ENCODE measurements at regions not wholly inside any gene's neighbourhood (a gene's known extent, or its start where the extent isn't known, plus 50 kb on each side); places are given as distances from the start of the nearest gene placed in this dataset.
"Not testable (repeated sequence)": the region's sequence is repeated elsewhere in the genome, so short reads cannot be mapped to it uniquely, and the experiment has no call there.

- in situ Hi-C loops (cut with HindIII; ENCODE audit: low sequenced_read_pairs): no loop called here
- DNase-seq (ENCODE audit: low read depth, low spot score): no peak
Observed at GRCh38 chr7:156519070-156519469, 121.5 kb upstream of the RNF32 start.

DNA sequence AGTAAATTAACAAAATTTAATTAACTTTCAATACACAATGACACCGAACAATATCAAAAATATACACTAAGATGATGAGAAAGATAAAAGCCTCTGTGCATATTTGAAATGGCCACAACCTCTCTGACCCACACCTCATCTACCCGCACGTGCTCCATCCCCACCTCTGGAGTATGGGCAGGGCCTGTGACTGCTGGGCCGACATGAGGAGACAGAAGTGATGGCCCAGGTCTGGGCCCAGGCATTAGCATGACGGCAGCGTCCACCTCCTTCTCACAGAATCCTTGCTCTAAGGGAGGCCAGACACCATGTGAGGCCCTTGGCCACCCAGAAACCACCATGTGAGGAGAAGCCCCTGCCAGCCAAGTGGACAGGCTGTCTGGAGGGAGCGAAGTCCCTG lies 122.1 kb upstream of the RNF32 start:
- no peak for TF ChIP-seq CTCF (IDR thresholded peaks at IDR 0.05; ENCODE audit: low read depth, low read length)
- no peak for DNase-seq (ENCODE audit: low read depth, low spot score)
- no peak overlapping the region for H3K4me3 ChIP-seq (ENCODE audit: low read depth, low read length)
- in situ Hi-C loops (cut with HindIII; ENCODE audit: low sequenced_read_pairs): no loop called here

More at GRCh38 chr7:156519070-156519469, 121.5 kb upstream of the RNF32 start:
- no peak overlapping the region for H3K4me3 ChIP-seq (ENCODE audit: low read depth, low read length)
- no peak for TF ChIP-seq CTCF (IDR thresholded peaks at IDR 0.05; ENCODE audit: low read depth, low read length)

GRCh38 chr7:156517858-156518257 lies 122.7 kb upstream of the RNF32 start:
- in situ Hi-C loops (cut with HindIII; ENCODE audit: low sequenced_read_pairs); DNase-seq (ENCODE audit: low read depth, low spot score); H3K4me3 ChIP-seq (ENCODE audit: low read depth, low read length): not testable (repeated sequence)

DNA sequence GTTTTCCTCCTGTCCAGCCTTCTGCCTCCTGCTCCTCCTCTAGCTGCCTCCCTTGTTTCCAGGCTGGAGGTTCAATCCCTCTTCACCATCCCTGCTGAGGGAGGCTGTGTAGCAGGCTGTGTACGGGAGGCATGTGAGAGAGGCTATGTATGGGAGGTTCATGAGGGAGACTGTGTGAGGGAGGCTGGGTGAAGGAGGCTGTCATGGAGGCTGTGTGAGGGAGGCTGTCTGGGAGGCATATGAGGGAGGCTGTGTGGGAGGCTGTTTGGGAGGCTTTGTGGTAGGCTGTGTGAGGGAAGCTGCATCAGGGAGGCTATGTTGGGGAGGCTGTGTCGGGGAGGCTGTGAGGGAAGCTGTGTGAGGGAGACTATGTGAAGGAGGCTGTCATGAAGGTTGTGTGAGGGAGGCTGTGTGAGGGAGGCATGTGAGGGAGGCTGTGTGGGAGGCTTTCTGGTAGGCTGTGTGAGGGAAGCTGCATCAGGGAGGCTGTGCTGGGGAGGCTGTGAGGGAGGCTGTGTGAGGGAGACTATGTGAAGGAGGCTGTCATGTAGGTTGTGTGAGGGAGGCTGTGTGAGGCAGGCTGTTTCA lies 123.7 kb upstream of the RNF32 start:
- H3K4me3 ChIP-seq (ENCODE audit: low read depth, low read length): no peak overlapping the region
- in situ Hi-C loops (cut with HindIII; ENCODE audit: low sequenced_read_pairs): no loop called here
- no peak for TF ChIP-seq CTCF (IDR thresholded peaks at IDR 0.05; ENCODE audit: low read depth, low read length)
- DNase-seq (ENCODE audit: low read depth, low spot score): no peak

- no peak for TF ChIP-seq CTCF (IDR thresholded peaks at IDR 0.05; ENCODE audit: low read depth, low read length)
- in situ Hi-C loops (cut with HindIII; ENCODE audit: low sequenced_read_pairs): no loop called here
- no peak for DNase-seq (ENCODE audit: low read depth, low spot score)
- H3K4me3 ChIP-seq (ENCODE audit: low read depth, low read length): no peak overlapping the region
Observed at GRCh38 chr7:156515911-156516790, 124.4 kb upstream of the RNF32 start.

GRCh38 chr7:156514851-156515250 lies 125.7 kb upstream of the RNF32 start:
- DNase-seq (ENCODE audit: low read depth, low spot score): no peak
- no peak for TF ChIP-seq CTCF (IDR thresholded peaks at IDR 0.05; ENCODE audit: low read depth, low read length)
- H3K4me3 ChIP-seq (ENCODE audit: low read depth, low read length): no peak overlapping the region
- in situ Hi-C loops (cut with HindIII; ENCODE audit: low sequenced_read_pairs): no loop called here

DNA sequence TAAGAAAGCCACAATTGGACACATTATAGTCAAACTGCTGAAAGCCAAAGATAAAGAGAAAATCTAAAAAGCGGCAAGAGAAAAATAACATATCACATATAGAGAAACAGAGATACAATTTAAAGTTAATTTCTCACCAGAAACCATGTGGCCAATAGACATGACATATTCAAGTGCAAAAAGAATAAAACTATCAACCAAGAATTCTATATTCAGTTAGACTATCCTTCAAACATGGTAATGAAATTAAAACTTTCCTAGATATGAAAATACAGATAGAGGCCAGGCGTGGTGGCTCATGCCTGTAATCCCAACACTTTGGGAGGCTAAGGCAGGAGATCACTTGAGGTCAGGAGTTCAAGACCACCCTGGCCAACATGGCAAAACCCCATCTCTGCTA lies 129.1 kb upstream of the RNF32 start:
- TF ChIP-seq CTCF (IDR thresholded peaks at IDR 0.05; ENCODE audit: low read depth, low read length): no peak
- no peak for DNase-seq (ENCODE audit: low read depth, low spot score)
- in situ Hi-C loops (cut with HindIII; ENCODE audit: low sequenced_read_pairs): no loop called here
- no peak overlapping the region for H3K4me3 ChIP-seq (ENCODE audit: low read depth, low read length)
